Breast epithelium (tissue), 3 donors: ENCODE measurements at regions not wholly inside any gene's neighbourhood (a gene's known extent, or its start where the extent isn't known, plus 50 kb on each side); places are given as distances from the start of the nearest gene placed in this dataset.

Experiments
- CTCF ChIP-seq, 3 donors: fragments of 450-650 bp; IDR thresholded peaks; one replicate each; pipeline ENCODE4 v1.5.1; 2016 to 2017; ENCODE audit warnings: antibody characterized with exemption in 3 of 3, mild to moderate bottlenecking in 3 of 3, moderate library complexity in 3 of 3
- POLR2A ChIP-seq: fragments of 450-650 bp; IDR thresholded peaks from one replicate; pipeline ENCODE4 v1.6.1; 2016; ENCODE audit warnings: antibody characterized with exemption, mild to moderate bottlenecking, moderate library complexity
- POLR2AphosphoS5 ChIP-seq, 3 donors: sonication (generic); formaldehyde crosslinking; IDR thresholded peaks; one replicate each; pipeline ENCODE4 v1.6.1; 2017; ENCODE audit warnings: antibody characterized with exemption in 3 of 3

DNA sequence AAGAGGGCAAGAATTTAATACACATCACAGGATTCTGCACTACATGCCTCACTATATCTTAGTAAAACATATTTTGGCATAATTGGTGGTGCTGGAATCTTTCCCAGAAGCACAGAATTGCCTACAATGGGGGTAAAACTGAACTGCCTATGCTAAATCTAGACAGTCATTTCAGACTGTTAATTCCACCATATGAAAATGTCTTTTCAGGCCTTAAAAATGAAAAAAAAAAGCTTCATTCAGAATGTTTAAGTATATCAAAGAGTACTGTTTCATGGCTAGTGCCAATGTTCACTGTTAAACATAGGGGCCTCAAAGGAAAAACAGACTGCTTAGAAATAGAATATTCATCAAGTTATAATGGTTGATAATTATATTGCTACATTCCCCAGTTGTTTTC, 797.0 kb downstream of the PCDH19 start:
- TF ChIP-seq CTCF (IDR thresholded peaks at IDR 0.05) (no peak), POLR2A (no peak), POLR2AphosphoS5 (IDR thresholded peaks at IDR 0.05) (no peak)
